CD4-positive, alpha-beta T cell treated with Interleukin-10 for 1 hour (primary cell): ENCODE measurements at regions not wholly inside any gene's neighbourhood (a gene's known extent, or its start where the extent isn't known, plus 50 kb on each side); places are given as distances from the start of the nearest gene placed in this dataset.

ENCODE experiments used
- DNase-seq: peaks from one replicate; pipeline ENCODE4 v3.0.0-alpha.2; 2020

DNA sequence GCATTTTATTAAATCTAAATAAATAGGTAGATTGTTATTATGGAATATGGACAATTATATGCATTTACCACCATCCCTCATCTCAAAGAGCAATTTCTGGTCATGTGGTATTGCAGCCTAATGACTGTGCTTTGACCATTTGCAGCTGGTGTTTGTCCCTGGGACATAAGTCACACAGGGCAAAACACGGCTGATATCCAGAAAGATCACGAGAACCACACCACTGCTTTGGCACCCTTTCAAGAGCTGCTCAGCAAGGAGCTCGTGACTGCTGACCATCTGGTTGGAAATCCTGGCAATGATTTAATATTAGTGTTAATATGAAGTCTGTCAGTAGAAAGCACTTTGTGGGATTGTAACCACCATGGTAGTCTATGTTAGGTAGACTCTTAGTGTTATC lies 545.0 kb downstream of the GBA3 start:
- DNase-seq = no peak

DNA sequence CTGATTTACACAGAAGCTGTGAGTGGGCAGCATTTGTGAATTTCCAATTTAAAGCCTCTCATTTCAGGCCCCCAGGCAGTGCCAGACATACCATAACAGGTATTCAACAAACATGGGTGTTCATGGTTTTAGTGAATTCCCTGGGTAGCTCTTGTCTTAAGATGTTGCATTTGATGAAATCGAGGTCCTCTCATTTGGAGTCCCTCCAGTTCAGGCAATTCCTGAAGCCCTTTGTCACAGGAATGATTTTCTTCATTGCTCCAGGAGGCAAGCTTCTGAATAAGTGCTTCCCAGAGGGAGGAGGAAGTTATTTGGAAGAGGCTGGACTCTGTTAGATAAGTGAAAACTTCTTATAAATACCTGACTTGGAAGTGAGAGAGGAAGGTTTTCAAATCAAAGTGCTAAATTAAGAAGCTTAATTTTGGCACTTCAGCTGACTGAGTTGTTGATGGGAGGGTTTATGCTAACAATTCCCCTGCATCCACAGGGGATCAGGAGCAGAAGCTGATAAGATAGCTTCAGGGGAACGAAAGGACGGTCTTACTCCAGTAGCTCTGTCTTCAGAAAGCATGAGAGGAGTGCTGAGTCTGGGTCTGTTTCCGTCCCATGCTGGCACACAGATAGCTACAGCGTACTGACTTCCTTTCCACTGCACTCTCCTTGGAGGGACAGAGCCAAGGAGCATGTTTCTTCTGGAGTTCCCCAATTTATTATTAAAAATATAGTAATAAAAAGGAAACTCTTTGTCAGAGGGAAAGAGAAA lies 543.1 kb downstream of the GBA3 start:
- no peak for DNase-seq

- no peak for DNase-seq
Observed at GRCh38 chr4:23234716-23235115, 542.0 kb downstream of the GBA3 start.

DNA sequence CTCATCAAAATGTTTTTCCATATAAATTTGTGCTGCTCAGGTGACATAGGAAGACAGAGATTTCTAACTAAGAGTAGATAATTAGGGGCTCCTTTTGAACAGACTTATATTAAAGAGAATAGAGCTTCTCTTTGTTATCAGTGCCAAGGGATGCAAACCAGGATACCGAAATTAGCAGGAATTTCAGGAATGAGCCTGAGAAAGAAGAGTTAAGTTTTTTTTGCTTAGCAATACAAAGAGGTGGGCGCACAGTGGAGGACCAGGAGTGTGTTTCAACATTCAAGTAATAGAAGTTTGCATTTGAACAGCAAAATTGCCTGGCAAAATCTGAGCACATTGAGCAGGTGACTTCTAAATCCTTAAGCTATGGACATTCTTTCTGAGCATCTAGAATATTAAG lies 541.3 kb downstream of the GBA3 start:
- no peak for DNase-seq

DNA sequence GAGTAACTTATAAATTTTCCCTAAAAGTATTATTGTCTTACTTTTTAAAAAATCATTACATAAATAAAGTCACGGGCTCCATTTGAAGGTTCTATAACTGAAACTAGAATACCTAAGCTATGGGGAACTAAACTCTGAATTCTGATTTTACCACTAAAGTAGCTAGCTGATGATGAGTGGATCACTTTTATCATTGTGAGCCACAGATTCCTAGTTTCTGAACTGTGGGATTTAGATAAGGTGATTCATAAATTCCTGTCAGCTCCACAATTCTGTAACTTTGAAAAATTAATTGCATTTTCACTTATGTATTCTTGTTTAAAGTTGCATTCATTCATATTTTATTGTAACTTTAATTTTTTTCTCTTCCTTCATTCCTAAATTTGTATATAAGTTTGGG lies 540.9 kb downstream of the GBA3 start:
- no peak for DNase-seq

- DNase-seq = no peak
Observed at GRCh38 chr4:23232987-23233386, 540.2 kb downstream of the GBA3 start.

DNA sequence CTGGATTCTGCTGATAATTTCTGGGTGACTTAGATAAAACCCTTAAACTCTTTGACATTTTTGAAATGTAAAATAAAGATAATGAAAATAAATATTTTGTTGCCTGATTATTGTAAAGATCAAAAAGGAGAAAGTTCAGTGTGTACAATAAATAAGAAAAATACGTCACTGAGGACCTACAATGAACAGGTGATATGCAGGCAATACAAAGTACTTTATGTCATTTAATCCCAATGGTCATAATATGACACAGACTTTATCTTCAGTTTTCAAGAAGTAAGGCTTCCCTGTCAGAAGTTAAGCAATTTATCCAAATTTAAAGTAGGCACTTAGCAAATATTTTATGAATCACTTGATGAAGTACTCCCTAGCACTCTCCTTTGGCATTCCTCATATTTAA lies 532.8 kb downstream of the GBA3 start:
- DNase-seq = no peak

- DNase-seq = no peak
Observed at GRCh38 chr4:23224684-23225420, 532.1 kb downstream of the GBA3 start.

DNA sequence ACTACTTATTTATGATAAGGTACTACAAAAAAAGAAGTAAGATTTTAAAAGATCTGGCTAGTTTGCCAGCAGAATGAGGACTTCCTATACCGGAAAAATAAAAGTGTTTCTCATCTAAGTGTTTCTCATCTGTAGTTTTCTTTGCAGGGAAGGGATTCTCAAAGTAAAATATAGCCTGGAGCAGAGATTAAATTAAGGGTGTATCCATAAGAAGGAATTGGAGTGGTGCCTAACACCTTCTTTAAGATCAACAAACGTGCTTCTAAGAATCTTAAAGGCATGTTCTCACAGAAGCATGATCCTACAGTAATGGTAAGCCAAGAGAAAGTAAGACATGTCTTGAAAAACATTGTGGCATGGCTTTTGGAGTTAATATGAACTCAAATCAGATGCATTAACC lies 528.2 kb downstream of the GBA3 start:
- no peak for DNase-seq

- DNase-seq = no peak
Observed at GRCh38 chr4:23219779-23220408, 527.2 kb downstream of the GBA3 start.

GRCh38 chr4:23213198-23213597 lies 520.5 kb downstream of the GBA3 start:
- no peak for DNase-seq

DNA sequence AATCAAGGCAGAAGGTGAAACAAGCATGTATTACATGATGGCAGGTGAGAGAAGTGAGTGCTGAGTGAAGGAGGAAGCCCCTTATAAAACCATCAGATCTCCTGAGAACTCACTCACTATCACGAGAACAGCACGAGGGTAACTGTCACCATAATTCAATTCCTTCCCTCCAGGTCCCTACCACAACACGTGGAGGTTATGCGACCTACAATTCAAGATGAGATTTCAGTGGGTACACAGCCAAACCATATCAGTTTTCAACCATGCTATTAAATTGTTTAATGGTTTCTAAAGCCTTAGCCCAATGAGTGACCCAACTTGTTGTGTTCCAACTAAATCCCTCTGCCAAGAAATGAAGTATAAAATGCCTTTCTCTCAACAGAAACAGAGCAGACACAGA lies 519.8 kb downstream of the GBA3 start:
- DNase-seq = no peak

DNA sequence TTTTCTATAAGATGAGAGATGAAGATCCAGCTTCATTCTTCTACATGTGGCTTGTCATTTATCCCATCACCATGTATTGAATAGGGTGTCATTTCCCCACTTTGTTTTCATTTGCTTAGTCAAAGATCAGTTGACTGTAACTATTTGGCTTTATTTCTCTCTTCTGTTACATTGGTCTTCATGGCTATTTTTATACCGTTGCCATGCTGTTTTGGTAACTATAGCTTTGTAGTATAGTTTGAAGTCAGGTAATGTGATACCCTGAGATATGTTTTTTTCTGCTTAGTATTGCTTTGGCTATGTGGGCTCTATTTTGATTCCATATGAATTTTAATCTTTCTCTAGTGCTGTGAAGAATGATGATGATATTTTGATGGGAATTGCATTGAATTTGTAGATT lies 514.3 kb downstream of the GBA3 start:
- DNase-seq = no peak

DNA sequence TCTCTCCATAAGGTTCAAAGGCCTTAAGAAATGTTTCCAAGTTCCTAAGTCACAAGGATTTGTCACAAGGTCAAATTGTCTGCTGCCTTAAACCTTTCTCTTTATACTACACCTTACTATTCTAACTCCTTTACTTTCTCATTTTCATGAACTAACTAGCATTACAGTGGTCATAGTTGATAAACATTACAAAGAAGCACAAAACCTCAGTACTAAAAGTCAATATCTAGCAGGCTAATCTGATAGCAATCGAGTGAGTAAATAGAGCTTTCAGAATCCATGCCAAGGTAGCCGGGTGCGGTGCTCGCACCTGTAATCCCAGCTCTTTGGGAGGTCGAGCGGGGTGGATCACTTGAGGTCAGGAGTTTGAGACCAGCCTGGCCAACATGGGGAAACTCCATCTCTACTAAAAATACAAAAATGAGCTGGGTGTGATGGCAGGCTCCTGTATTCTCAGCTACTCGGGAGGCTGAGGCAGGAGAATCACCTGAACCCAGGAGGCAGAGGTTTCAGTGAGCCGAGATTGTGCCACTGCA lies 510.0 kb downstream of the GBA3 start:
- DNase-seq = no peak

DNA sequence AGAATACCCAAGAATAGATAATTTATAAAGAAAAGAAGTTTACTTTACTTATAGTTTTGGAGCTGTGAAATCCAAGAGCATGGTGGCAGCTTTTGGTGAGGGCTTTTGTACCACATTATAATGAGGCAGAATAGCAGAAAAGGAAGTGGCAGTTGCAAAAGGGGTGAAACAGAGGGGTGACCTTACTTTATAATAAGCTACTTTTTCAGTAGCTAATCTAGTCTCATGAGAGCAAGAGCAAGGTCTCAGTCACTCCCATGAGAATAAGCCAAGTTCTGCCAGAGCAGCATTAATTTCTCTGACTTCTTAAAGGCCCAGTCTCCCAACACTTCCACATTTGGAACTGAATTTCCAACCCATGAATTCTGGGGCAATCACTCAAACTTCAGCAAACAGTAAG lies 502.0 kb downstream of the GBA3 start:
- DNase-seq = no peak

- no peak for DNase-seq
Observed at GRCh38 chr4:23174179-23174578, 481.4 kb downstream of the GBA3 start.

DNA sequence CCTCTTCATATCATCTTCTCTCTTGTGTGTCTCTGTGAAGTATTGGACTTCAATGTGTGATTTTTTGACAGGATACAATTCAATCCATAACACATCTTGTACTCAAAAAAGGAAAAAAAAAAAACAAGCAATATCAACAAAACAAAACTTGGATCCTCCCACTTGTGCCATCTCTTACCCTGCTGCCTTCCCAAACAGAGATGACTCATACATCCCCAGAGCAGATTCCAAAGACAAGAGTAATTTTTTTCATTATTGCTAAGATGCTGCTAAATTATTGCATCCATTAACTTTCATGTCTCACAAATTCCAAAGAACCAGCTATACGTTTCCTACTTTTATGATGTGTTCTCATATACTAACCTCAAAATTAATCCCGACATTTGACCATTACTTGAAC lies 479.2 kb downstream of the GBA3 start:
- no peak for DNase-seq

DNA sequence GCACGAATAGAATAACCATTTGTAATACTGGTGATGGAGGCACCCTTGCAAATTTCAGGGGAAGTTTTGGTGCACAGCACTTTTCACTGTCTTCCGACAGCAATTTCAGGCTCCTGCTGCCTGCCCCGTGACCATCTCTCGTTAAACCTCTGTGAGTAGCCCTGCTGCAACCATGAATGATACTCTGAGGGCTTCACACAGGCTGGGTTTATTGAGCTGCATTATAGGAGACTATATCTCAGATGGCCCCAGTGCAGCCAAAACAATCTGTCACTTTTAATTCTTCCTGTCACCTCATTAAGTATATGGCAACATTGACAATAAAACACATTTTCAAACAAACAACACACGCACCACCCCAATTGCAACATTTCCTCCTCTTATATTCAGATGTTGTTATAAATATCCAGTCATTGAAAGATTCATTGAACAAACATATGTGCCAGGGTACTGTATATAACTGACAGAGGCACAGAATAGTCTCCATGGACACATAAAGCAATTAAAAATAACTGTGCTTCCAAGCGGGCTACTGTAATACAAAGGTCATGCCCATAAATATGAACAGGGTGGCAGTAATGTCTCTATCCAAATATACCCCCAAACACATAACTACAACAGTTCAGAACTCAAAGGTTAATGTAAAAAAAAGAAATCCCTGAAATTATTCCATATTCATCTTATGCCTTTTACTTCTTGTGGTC lies 477.0 kb downstream of the GBA3 start:
- no peak for DNase-seq

GRCh38 chr4:23166919-23167318 lies 474.2 kb downstream of the GBA3 start:
- DNase-seq = no peak

DNA sequence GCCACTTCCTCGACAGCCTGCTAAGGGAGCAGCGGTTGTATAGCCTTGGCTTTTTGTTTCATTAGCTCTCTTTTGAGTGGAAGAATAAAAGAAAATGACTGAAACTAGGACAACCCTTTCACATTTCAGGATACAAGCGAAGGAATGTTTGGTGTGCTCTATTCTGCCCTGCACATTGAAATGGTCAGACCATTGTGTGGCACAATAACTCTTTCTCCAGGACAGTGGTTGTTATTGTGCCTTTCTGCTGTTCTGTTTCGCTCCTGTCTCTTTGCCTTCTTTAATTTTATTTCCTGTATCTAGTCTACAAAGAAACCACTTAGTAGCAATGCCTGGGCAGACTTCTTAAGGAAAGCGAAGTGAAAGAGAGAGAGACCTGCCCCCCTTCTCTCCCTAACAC lies 473.7 kb downstream of the GBA3 start:
- no peak for DNase-seq

DNA sequence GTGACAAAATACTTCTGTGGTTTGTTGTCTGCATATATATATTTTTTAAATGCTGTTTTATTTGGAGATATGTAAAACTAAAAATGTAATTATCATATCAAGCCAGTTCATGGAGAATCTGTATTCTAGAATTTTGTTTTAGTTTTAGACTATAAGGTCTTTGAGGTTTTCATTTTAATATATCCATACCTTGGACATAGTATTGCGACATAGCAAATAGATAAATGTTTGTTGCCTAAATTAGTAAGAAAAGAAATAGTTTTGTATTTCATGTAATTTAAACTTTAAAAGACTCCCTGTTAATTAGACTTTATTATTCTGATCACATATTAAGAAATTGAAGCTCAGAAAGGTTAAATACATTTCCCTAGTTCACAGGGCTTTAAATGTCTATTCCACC lies 472.9 kb downstream of the GBA3 start:
- DNase-seq = no peak

GRCh38 chr4:23163647-23164436 lies 471.1 kb downstream of the GBA3 start:
- no peak for DNase-seq
